K562 (cell line): ENCODE measurements at regions not wholly inside any gene's neighbourhood (a gene's known extent, or its start where the extent isn't known, plus 50 kb on each side); places are given as distances from the start of the nearest gene placed in this dataset.

Source experiments
- ATAC-seq: fragments of 200-7000 bp; cut with Tn5 transposase; 3 replicates; pipeline ENCODE4 v1.9.1; 2020; ENCODE audit warnings: moderate library complexity
- BruUV-seq: library from RNA; stranded (reverse); fragments of 400-500 nt; replicated peaks from 2 replicates; lab custom pipeline; 2021; lab: Mats Ljungman, UMichigan
- CTCF ChIA-PET: fragments of 300-600 bp; formaldehyde crosslinking; extraction: SDS; loops from one replicate; lab custom pipeline; 2021; ENCODE audit warnings: low intra/inter-chr PET ratio; lab: Yijun Ruan, JAX
- POLR2A ChIA-PET: fragments of 300-600, 350-650 bp; sonication (Branson Sonifier 250); formaldehyde crosslinking; extraction: SDS; loops from one replicate; lab custom pipeline; 2021; ENCODE audit warnings: antibody characterized with exemption, inconsistent platforms; lab: Yijun Ruan, JAX
- DNase-seq, 4 experiments: peaks; one replicate each; pipeline versions ENCODE4 v3.0.0 to v3.0.0-alpha.2; 2011 to 2018; ENCODE audit warnings: low spot score in 3 of 4, mixed read lengths in 3 of 4; ENCODE audit errors: extremely low read depth in 1 of 4
- FAIRE-seq: peaks from 2 replicates; lab custom pipeline; 2011; peaks lifted over from hg19 to GRCh38; lab: Jason Lieb, UNC
- H2AFZ ChIP-seq: 2 replicates; pipeline ENCODE4 v1.6.0; 2011; ENCODE audit warnings: low read depth, low read length, control low read depth, inconsistent platforms
- H3K27ac ChIP-seq: fragments of 200-600 bp; 3 replicates; pipeline ENCODE4 v1.8.0; 2011; ENCODE audit warnings: low read depth, mild to moderate bottlenecking, control low read depth, inconsistent platforms, low read length, moderate library complexity, mixed read lengths; ENCODE audit errors: extremely low read depth
- H3K27me3 ChIP-seq, 2 experiments: fragments of 300-600 bp in 1 of 2; 2 replicates in 1 of 2; 3 replicates in 1 of 2; pipeline versions ENCODE4 v1.6.0 to v1.8.0; 2011; ENCODE audit warnings: inconsistent platforms in 2 of 2, low read length in 2 of 2, mild to moderate bottlenecking in 1 of 2, mixed read lengths in 1 of 2, moderate library complexity in 1 of 2; ENCODE audit not compliant: control insufficient read depth in 2 of 2, insufficient read depth in 2 of 2
- H3K36me3 ChIP-seq: fragments of 300-600 bp; 3 replicates; pipeline ENCODE4 v1.8.0; 2011; ENCODE audit warnings: mild to moderate bottlenecking, low read length, inconsistent platforms; ENCODE audit not compliant: control insufficient read depth, insufficient read depth
- H3K4me1 ChIP-seq, 2 experiments: fragments of 200-600 bp in 1 of 2; replicated peaks in 1 of 2; 2 replicates in 1 of 2; 3 replicates in 1 of 2; pipeline versions ENCODE4 v1.5.1 to v1.8.0; 2011; ENCODE audit warnings: inconsistent platforms in 2 of 2, low read length in 2 of 2, mild to moderate bottlenecking in 1 of 2, mixed read lengths in 1 of 2, moderate library complexity in 1 of 2; ENCODE audit not compliant: control insufficient read depth in 2 of 2, insufficient read depth in 2 of 2
- H3K4me2 ChIP-seq: 2 replicates; pipeline ENCODE4 v1.6.1; 2011; ENCODE audit warnings: low read length, control low read depth, inconsistent platforms, mixed read lengths; ENCODE audit not compliant: insufficient read depth
- H3K4me3 ChIP-seq: fragments of 200-600 bp; sonication (generic), shearing (Covaris generic); 2 replicates; pipeline ENCODE4 v1.5.1; 2016; ENCODE audit warnings: control low read depth, inconsistent platforms
- H3K79me2 ChIP-seq: fragments of 200-600 bp; 3 replicates; pipeline ENCODE4 v1.8.0; 2011; ENCODE audit warnings: low read length, inconsistent platforms; ENCODE audit not compliant: control insufficient read depth, insufficient read depth
- H3K9ac ChIP-seq, 2 experiments: 2 replicates each; pipeline versions ENCODE4 v1.6.0 to v1.6.1; 2011; ENCODE audit warnings: low read depth in 2 of 2, low read length in 2 of 2, control low read depth in 1 of 2, inconsistent platforms in 1 of 2, mild to moderate bottlenecking in 1 of 2, mixed read lengths in 1 of 2; ENCODE audit not compliant: insufficient read depth in 1 of 2
- H3K9me1 ChIP-seq: one replicate; pipeline ENCODE4 v1.6.0; 2011; ENCODE audit warnings: inconsistent platforms, mild to moderate bottlenecking, low read length, moderate library complexity; ENCODE audit not compliant: control insufficient read depth, insufficient read depth
- H3K9me3 ChIP-seq: replicated peaks from 2 replicates; pipeline ENCODE4 v1.5.1; 2011; ENCODE audit warnings: low read depth, low read length, inconsistent platforms; ENCODE audit not compliant: control insufficient read depth, insufficient read depth
- H4K20me1 ChIP-seq: replicated peaks from 2 replicates; pipeline ENCODE4 v1.6.1; 2011; ENCODE audit warnings: low read length, inconsistent platforms, mixed read lengths; ENCODE audit not compliant: control insufficient read depth, insufficient read depth
- FOXK1 ChIP-seq: sonication (generic); formaldehyde crosslinking; IDR thresholded peaks from 2 replicates; pipeline ENCODE4 v1.8.0; 2022; ENCODE audit warnings: missing genetic modification reagents, mild to moderate bottlenecking, borderline replicate concordance
- IRF2 ChIP-seq: sonication (generic); formaldehyde crosslinking; IDR thresholded peaks from 2 replicates; pipeline ENCODE4 v1.8.1; 2022; ENCODE audit warnings: mild to moderate bottlenecking, missing genetic modification reagents
- MTF1 ChIP-seq: fragments of 250-450 bp; sonication (Bioruptor Pico); IDR thresholded peaks from 2 replicates; pipeline ENCODE4 v1.9.0; 2021; ENCODE audit warnings: moderate library complexity, mild to moderate bottlenecking, inconsistent platforms, borderline replicate concordance
- NONO ChIP-seq, 2 experiments: fragments of 200-400 bp in 1 of 2; fragments of 450-650 bp in 1 of 2; formaldehyde crosslinking in 1 of 2; IDR thresholded peaks; 2 replicates each; pipeline ENCODE4 v1.6.1; 2017; ENCODE audit warnings: low read depth in 2 of 2, mild to moderate bottlenecking in 2 of 2, moderate library complexity in 2 of 2, low read length in 1 of 2
- NR1H2 ChIP-seq: sonication (generic); formaldehyde crosslinking; IDR thresholded peaks from 2 replicates; pipeline ENCODE4 v1.4.0; 2020; ENCODE audit warnings: mild to moderate bottlenecking, missing genetic modification reagents
- TOE1 ChIP-seq, 2 experiments: fragments of 450-650 bp in 1 of 2; sonication (generic) in 1 of 2; formaldehyde crosslinking in 1 of 2; IDR thresholded peaks; 2 replicates each; pipeline versions ENCODE4 v1.7.1 to v1.8.0; 2016 to 2022; ENCODE audit warnings: borderline replicate concordance in 2 of 2, mild to moderate bottlenecking in 2 of 2, antibody characterized with exemption in 1 of 2, inconsistent platforms in 1 of 2, low read depth in 1 of 2, missing genetic modification reagents in 1 of 2, moderate library complexity in 1 of 2
- TRIM28 ChIP-seq: fragments of 450-650 bp; IDR thresholded peaks from 2 replicates; pipeline ENCODE4 v1.6.1; 2017
- U2AF1 ChIP-seq: fragments of 200-400 bp; formaldehyde crosslinking; optimal IDR thresholded peaks from 2 replicates; pipeline ENCODE3; 2017; ENCODE audit warnings: mild to moderate bottlenecking, low read depth, low read length, moderate library complexity
- ZBTB17 ChIP-seq: fragments of 450-650 bp; formaldehyde crosslinking; IDR thresholded peaks from 2 replicates; pipeline ENCODE4 v1.4.0; 2020; ENCODE audit warnings: mild to moderate bottlenecking
- ZNF551 ChIP-seq: fragments of 250-450 bp; sonication (Bioruptor Pico); IDR thresholded peaks from 2 replicates; pipeline ENCODE4 v1.5.0; 2021; ENCODE audit warnings: mild to moderate bottlenecking, moderate library complexity
- ZNF699 ChIP-seq: fragments of 250-450 bp; sonication (Bioruptor Pico); IDR thresholded peaks from 2 replicates; pipeline ENCODE4 v1.8.0; 2021; ENCODE audit warnings: mild to moderate bottlenecking, moderate library complexity; ENCODE audit not compliant: insufficient replicate concordance
- ZNF76 ChIP-seq: fragments of 250-450 bp; sonication (Bioruptor Pico); IDR thresholded peaks from 2 replicates; pipeline ENCODE4 v1.4.0; 2020; ENCODE audit warnings: mild to moderate bottlenecking, moderate library complexity, borderline replicate concordance
- WGBS: fragments of 100-300 bp; shearing (Covaris generic); methylation state at CpG from one replicate; pipeline ENCODE4 v1.1.6; 2016; ENCODE audit warnings: low coverage, mixed read lengths; ENCODE audit not compliant: insufficient coverage; ENCODE audit errors: missing lambda C conversion rate; 5-methylcytosine and 5-hydroxymethylcytosine counted together
- in situ Hi-C: fragments of 300-500 bp; cut with MboI; formaldehyde crosslinking; loops from 4 replicates; pipeline ENCODE4 v1.15.0; 2018; ENCODE audit warnings: inconsistent platforms, mixed read lengths
- intact Hi-C: fragments of 100-400 bp; cut with micrococcal nuclease; formaldehyde crosslinking; loops from 2 replicates; pipeline ENCODE4 v1.14.2; 2022
- TF ChIP-seq, protein P1 (sequence below): fragments of 450-650 bp; IDR thresholded peaks from 2 replicates; pipeline ENCODE4 v1.6.1; 2017; ENCODE audit warnings: mild to moderate bottlenecking, moderate library complexity
- TF ChIP-seq, protein P2 (sequence below), 2 experiments: fragments of 450-650 bp; IDR thresholded peaks; 2 replicates each; pipeline ENCODE4 v1.6.1; 2016

DNA sequence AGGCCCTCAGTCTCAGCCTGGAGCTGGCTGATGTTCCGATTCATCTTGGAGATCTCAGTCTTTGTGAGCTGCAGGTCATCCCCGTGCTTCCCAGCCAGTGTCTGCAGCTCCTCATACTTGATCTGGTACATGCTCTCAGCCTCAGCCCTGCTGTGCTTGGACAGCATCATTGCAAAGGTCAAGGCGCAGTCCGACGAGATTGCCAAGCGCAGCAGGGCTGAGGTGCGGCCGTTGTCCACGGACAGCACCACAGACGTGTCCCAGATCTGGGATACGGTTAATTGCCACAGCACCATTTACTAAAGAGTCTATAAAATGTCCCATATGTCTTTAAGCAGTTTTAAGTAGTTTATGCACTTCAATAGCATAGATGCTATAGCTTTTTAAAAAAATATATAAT lies 965.7 kb downstream of the FSCB start:
- POLR2A ChIA-PET, result no interaction called here
- Histone ChIP-seq H3K4me2 (no peak overlapping the region), H3K79me2 (no peaks in the 10 kb centered on the region), H2AFZ (no peak overlapping the region), H3K9me1 (no peaks in the 10 kb centered on the region)
- ATAC-seq, result no peak
- WGBS, result 0% methylated on average over 9 of the region's 11 CpGs
- BruUV-seq, result no TSS peak
- DNase-seq, result no peak
- TF ChIP-seq, protein P1, sequence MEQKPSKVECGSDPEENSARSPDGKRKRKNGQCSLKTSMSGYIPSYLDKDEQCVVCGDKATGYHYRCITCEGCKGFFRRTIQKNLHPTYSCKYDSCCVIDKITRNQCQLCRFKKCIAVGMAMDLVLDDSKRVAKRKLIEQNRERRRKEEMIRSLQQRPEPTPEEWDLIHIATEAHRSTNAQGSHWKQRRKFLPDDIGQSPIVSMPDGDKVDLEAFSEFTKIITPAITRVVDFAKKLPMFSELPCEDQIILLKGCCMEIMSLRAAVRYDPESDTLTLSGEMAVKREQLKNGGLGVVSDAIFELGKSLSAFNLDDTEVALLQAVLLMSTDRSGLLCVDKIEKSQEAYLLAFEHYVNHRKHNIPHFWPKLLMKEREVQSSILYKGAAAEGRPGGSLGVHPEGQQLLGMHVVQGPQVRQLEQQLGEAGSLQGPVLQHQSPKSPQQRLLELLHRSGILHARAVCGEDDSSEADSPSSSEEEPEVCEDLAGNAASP, result no peak
- TF ChIP-seq ZNF699, result no peak
- TF ChIP-seq, all 486 proteins: peak for 0
- Histone ChIP-seq H3K4me3 (no peak overlapping the region), H3K4me1 (no peaks in the 10 kb centered on the region), H3K27ac (no peak overlapping the region), H3K9ac (no peak overlapping the region), H3K27me3 (no peaks in the 10 kb centered on the region), H3K9me3 (no peaks in the 10 kb centered on the region), H4K20me1 (no peaks in the 10 kb centered on the region), H3K36me3 (no peaks in the 10 kb centered on the region)
- in situ Hi-C loops (no loop called here), intact Hi-C loops (no loop called here)
- CTCF ChIA-PET, result no interaction called here
- FAIRE-seq, result no peak

DNA sequence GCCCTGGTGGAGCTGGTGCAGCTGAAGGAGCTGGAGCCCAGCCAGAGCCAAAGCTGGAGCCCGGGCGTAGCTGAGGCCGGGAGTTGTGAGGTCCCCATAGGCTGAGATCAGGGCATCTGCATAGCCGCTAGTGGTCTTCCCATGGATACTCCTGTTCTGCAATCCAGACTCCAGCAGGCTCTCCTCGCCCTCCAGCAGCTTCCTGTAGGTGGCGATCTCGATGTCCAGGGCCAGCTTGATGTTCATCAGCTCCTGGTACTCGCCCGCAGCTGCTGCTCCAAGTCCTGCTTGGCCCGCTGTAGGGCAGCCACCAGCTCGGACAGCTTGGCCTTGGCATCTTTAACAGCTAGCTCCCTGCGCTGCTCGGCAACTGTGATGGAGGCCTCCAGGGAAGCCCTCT lies 966.1 kb downstream of the FSCB start:
- CTCF ChIA-PET, result no interaction called here
- in situ Hi-C loops, result no loop called here
- 0% methylated on average over 8 of the region's 13 CpGs for WGBS
- Histone ChIP-seq H3K36me3 (no peaks in the 10 kb centered on the region), H3K27me3 (no peaks in the 10 kb centered on the region), H4K20me1 (no peaks in the 10 kb centered on the region), H3K9me1 (no peaks in the 10 kb centered on the region), H3K79me2 (no peaks in the 10 kb centered on the region), H3K9me3 (no peaks in the 10 kb centered on the region), H3K4me2 (no peak overlapping the region), H3K9ac (no peak overlapping the region), H3K27ac (no peak overlapping the region), H3K4me3 (no peak overlapping the region), H3K4me1 (no peaks in the 10 kb centered on the region), H2AFZ (no peak overlapping the region)
- no peak for TF ChIP-seq FOXK1 (CRISPR knock-in tag)
- TF ChIP-seq U2AF1, result no peak
- TF ChIP-seq ZNF551 (CRISPR knock-in tag), result no peak
- TF ChIP-seq ZBTB17 (CRISPR knock-in tag), result no peak
- TF ChIP-seq, protein P2, sequence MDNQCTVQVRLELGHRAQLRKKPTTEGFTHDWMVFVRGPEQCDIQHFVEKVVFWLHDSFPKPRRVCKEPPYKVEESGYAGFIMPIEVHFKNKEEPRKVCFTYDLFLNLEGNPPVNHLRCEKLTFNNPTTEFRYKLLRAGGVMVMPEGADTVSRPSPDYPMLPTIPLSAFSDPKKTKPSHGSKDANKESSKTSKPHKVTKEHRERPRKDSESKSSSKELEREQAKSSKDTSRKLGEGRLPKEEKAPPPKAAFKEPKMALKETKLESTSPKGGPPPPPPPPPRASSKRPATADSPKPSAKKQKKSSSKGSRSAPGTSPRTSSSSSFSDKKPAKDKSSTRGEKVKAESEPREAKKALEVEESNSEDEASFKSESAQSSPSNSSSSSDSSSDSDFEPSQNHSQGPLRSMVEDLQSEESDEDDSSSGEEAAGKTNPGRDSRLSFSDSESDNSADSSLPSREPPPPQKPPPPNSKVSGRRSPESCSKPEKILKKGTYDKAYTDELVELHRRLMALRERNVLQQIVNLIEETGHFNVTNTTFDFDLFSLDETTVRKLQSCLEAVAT (IDR thresholded peaks at IDR 0.05), result no peak
- no peak for TF ChIP-seq TRIM28
- no peak for TF ChIP-seq IRF2 (CRISPR knock-in tag)
- TF ChIP-seq MTF1 (CRISPR knock-in tag), result no peak
- no peak for TF ChIP-seq ZNF76
- no peak for TF ChIP-seq NR1H2 (CRISPR knock-in tag)
- TF ChIP-seq TOE1 (IDR thresholded peaks at IDR 0.05; ENCODE audit: borderline replicate concordance), result no peak
- TF ChIP-seq TOE1 (CRISPR knock-in tag; IDR thresholded peaks at IDR 0.05; ENCODE audit: borderline replicate concordance, low read depth), result no peak
- TF ChIP-seq NONO (IDR thresholded peaks at IDR 0.05; ENCODE audit: low read depth in 2 of 2, low read length in 1 of 2), result no peak
- POLR2A ChIA-PET, result no interaction called here
- intact Hi-C loops, result no loop called here
- ATAC-seq (no peak), FAIRE-seq (no peak), DNase-seq (no peak)
- BruUV-seq, result no TSS peak
